HEK293 (cell line): ENCODE measurements at regions not wholly inside any gene's neighbourhood (a gene's known extent, or its start where the extent isn't known, plus 50 kb on each side); places are given as distances from the start of the nearest gene placed in this dataset.

Source experiments
- CTCF ChIP-seq: fragments of 450-650 bp; formaldehyde crosslinking; IDR thresholded peaks from 2 replicates; pipeline ENCODE4 v1.5.1; 2016; ENCODE audit warnings: missing biosample characterization, missing genetic modification characterization
- GLIS1 ChIP-seq: fragments of 450-650 bp; formaldehyde crosslinking; IDR thresholded peaks from 2 replicates; pipeline ENCODE4 v1.5.1; 2016; ENCODE audit warnings: missing biosample characterization, missing genetic modification characterization
- KLF1 ChIP-seq: fragments of 450-650 bp; formaldehyde crosslinking; IDR thresholded peaks from 2 replicates; pipeline ENCODE4 v1.5.1; 2016; ENCODE audit warnings: missing biosample characterization, missing genetic modification characterization
- OVOL3 ChIP-seq: fragments of 450-650 bp; formaldehyde crosslinking; IDR thresholded peaks from 2 replicates; pipeline ENCODE4 v1.5.1; 2016; ENCODE audit warnings: missing biosample characterization, missing genetic modification characterization
- SETDB1 ChIP-seq: IDR thresholded peaks from one replicate; pipeline ENCODE4 v1.6.1; 2017; ENCODE audit warnings: mild to moderate bottlenecking, low read length, moderate library complexity, mixed read lengths; ENCODE audit not compliant: insufficient read length
- SP7 ChIP-seq: fragments of 450-650 bp; formaldehyde crosslinking; IDR thresholded peaks from 2 replicates; pipeline ENCODE4 v1.5.1; 2016; ENCODE audit warnings: missing biosample characterization, missing genetic modification characterization
- ZBTB7A ChIP-seq: fragments of 450-650 bp; formaldehyde crosslinking; IDR thresholded peaks from 2 replicates; pipeline ENCODE4 v1.5.1; 2016; ENCODE audit warnings: low read depth, missing biosample characterization, missing genetic modification characterization
- ZFP69B ChIP-seq: fragments of 450-650 bp; formaldehyde crosslinking; IDR thresholded peaks from 2 replicates; pipeline ENCODE4 v1.5.1; 2016; ENCODE audit warnings: missing biosample characterization, missing genetic modification characterization
- ZNF366 ChIP-seq: fragments of 450-650 bp; formaldehyde crosslinking; conservative IDR thresholded peaks from 2 replicates; pipeline ENCODE4 v1.5.1; 2016; ENCODE audit warnings: missing biosample characterization, missing genetic modification characterization
- ZNF558 ChIP-seq: fragments of 450-650 bp; formaldehyde crosslinking; IDR thresholded peaks from 2 replicates; pipeline ENCODE4 v1.5.1; 2016; ENCODE audit warnings: missing biosample characterization, missing genetic modification characterization
- ZNF701 ChIP-seq: fragments of 450-650 bp; formaldehyde crosslinking; IDR thresholded peaks from 2 replicates; pipeline ENCODE4 v1.5.1; 2016; ENCODE audit warnings: missing biosample characterization, missing genetic modification characterization
- ZNF768 ChIP-seq: fragments of 450-650 bp; formaldehyde crosslinking; IDR thresholded peaks from 2 replicates; pipeline ENCODE4 v1.5.1; 2018; ENCODE audit warnings: missing biosample characterization, mild to moderate bottlenecking, missing genetic modification characterization

DNA sequence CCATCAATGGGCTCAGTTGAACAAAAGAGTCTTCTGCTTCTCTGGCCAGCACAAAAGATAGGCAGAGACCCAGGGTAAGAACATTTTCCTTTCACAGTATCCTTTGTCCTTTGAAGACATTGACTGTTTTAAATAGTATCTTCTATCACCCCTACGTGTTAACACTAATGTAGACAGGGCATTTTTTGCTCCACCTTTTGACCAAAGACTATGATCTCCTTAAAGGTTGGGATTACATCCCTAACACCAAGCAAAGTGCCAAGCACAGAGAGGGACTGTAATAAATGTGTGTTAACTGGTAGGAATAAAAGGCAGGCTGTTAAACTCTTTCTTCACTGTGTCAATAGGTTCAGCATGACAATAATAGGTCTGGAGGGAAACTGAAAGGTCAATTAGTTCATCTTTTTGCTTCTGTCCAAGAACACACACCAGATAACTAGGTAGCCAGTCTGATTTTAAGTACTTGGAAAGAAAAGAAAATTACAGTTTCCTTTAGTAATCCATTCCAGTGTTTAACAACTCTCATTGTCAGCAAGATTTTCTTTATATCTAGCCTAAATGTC lies 63.6 kb upstream of the NOX3 start:
- TF ChIP-seq CTCF (tag by site-specific recombination) (no peak), ZNF701 (tag by site-specific recombination) (no peak), ZBTB7A (tag by site-specific recombination) (no peak), ZNF558 (tag by site-specific recombination) (no peak), OVOL3 (no peak), ZNF366 (tag by site-specific recombination) (no peak), SP7 (tag by site-specific recombination) (no peak), KLF1 (tag by site-specific recombination) (no peak), SETDB1 (no peak), GLIS1 (no peak), ZFP69B (tag by site-specific recombination) (no peak), ZNF768 (tag by site-specific recombination) (no peak)
